ENCODE measurements at regions not wholly inside any gene's neighbourhood (a gene's known extent, or its start where the extent isn't known, plus 50 kb on each side); places are given as distances from the start of the nearest gene placed in this dataset.
"Not testable (repeated sequence)": the region's sequence is repeated elsewhere in the genome, so short reads cannot be mapped to it uniquely, and the experiment has no call there.

DNA sequence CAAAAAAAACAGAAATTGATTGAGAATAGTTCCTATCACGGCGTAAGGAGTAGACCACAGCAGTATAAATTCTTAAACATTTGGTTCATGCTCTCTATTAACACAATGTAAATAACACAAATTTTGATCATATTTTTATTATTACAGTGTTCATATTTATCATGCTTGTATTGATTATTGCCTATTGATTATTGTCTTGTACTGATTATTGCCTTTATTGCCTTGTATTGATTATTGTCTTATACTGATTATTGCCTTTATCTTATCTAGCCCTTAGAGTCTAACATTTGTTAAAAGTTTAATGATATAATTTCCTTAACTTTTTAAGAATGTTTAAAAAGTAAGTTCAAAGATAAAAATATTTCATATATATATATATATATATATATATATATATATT, 460.7 kb downstream of the KCNT2 start:
- H3K9me3 Mint-ChIP-seq, result no peaks in the 10 kb centered on the region
- ATAC-seq (ENCODE audit: low read depth) (no peak), DNase-seq (no peak)
- no peak overlapping the region for H3K4me3 Mint-ChIP-seq
- intact Hi-C loops (cut with micrococcal nuclease), result loop anchor here (5.0 to 10.0 kb wide), 2 partner anchors 157 to 1210 kb away; no protein-coding TSS in a partner anchor
- no peaks in the 10 kb centered on the region for H3K4me1 Mint-ChIP-seq
- H3K36me3 Mint-ChIP-seq (ENCODE audit: low read depth), result no peaks in the 10 kb centered on the region
- CTCF ChIA-PET, result no interaction called here
- TF ChIP-seq, protein P1, sequence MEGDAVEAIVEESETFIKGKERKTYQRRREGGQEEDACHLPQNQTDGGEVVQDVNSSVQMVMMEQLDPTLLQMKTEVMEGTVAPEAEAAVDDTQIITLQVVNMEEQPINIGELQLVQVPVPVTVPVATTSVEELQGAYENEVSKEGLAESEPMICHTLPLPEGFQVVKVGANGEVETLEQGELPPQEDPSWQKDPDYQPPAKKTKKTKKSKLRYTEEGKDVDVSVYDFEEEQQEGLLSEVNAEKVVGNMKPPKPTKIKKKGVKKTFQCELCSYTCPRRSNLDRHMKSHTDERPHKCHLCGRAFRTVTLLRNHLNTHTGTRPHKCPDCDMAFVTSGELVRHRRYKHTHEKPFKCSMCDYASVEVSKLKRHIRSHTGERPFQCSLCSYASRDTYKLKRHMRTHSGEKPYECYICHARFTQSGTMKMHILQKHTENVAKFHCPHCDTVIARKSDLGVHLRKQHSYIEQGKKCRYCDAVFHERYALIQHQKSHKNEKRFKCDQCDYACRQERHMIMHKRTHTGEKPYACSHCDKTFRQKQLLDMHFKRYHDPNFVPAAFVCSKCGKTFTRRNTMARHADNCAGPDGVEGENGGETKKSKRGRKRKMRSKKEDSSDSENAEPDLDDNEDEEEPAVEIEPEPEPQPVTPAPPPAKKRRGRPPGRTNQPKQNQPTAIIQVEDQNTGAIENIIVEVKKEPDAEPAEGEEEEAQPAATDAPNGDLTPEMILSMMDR (IDR thresholded peaks at IDR 0.05), result no peak
- POLR2A ChIA-PET, result no interaction called here
- H3K27me3 Mint-ChIP-seq, result no peaks in the 10 kb centered on the region
- H3K27ac Mint-ChIP-seq, result no peak overlapping the region

DNA sequence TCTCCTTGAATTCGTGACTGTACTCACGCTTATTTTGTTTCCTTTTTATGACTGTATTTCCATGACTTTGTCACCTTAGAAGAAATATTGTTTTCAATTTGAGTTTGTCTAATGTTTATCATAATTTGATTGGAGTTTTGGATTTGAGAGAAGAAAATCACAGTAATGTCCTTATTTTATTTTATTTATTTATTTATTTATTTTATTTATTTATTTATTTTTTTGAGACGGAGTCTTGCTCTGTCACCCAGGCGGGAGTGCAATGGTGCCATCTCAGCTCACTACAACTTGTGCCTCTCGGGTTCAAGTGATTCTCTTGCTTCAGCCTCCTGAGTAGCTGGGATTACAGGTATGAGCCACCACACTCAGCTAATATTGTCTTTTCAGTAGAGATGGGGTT, 463.1 kb downstream of the KCNT2 start:
- H3K4me1 Mint-ChIP-seq; CTCF ChIA-PET; H3K27me3 Mint-ChIP-seq; H3K4me3 Mint-ChIP-seq; H3K27ac Mint-ChIP-seq; H3K9me3 Mint-ChIP-seq; POLR2A ChIA-PET; ATAC-seq (ENCODE audit: low read depth); H3K36me3 Mint-ChIP-seq (ENCODE audit: low read depth); DNase-seq: not testable (repeated sequence)
- intact Hi-C loops (cut with micrococcal nuclease), result loop anchor here (5.0 to 10.0 kb wide), 2 partner anchors 160 to 1212 kb away; no protein-coding TSS in a partner anchor

DNA sequence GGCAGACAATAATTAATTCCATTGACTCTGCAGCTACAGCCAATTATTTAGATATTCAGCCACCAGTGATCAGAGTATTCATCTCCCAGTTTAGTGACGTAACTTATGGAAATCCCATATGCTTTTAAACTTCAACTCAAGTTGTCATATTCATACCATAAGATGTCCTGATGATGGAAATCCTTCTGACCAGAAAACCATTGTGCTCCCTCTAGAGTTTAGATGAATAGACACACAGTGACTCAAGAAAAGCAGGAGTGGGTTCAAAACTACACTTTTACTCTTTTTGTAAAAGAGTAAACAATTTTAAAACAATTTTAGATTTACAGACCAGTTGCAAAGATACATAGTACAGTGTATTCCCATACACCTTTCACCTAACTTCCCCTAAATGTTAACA, 463.7 kb downstream of the KCNT2 start:
- Mint-ChIP-seq H3K27me3 (no peaks in the 10 kb centered on the region), H3K27ac (no peak overlapping the region), H3K4me3 (no peak overlapping the region), H3K4me1 (no peaks in the 10 kb centered on the region), H3K9me3 (no peaks in the 10 kb centered on the region), H3K36me3 (ENCODE audit: low read depth) (no peaks in the 10 kb centered on the region)
- intact Hi-C loops (cut with micrococcal nuclease), result loop anchor here (10.0 kb wide), 1 partner anchor 160 kb away; no protein-coding TSS in a partner anchor
- ChIA-PET CTCF (no interaction called here), POLR2A (no interaction called here)
- TF ChIP-seq, protein P1 (IDR thresholded peaks at IDR 0.05), result no peak
- DNase-seq (no peak), ATAC-seq (ENCODE audit: low read depth) (no peak)

DNA sequence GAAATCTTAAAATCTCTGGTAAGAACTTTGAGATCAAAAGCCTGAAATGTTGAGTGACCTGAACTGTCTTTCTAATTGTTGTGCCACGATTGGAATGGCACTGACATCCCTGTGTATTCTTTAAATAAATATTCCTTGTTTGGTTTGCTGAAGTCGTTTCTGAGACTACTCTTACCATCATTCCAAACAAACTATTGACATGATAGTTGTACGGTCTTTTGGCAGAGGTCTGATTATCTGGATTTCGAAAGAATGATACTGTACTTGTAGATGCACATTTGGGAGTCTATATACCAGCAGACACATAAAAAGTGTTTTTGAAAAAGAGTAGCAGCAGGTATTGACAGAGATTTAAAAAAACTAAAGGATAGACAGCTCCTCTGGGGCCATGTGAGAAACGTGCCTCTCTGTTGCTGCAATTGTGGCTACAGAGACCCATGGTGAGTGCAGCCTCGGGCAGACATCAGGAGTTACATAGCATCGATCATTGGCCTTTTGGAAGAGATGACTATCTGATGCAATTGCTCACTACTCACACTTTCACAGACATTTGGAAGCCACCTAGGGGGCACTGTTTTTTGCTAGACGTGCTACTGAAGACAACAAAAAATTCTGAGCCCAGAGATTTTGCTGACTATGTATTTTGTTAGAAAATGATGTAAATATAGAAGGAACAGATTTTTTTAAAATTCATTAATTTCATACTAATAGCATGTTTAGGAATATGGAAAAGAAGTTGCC, 464.5 kb downstream of the KCNT2 start:
- Mint-ChIP-seq H3K27ac (no peak overlapping the region), H3K9me3 (no peaks in the 10 kb centered on the region), H3K4me3 (no peak overlapping the region), H3K4me1 (no peaks in the 10 kb centered on the region), H3K36me3 (ENCODE audit: low read depth) (no peaks in the 10 kb centered on the region), H3K27me3 (no peaks in the 10 kb centered on the region)
- ChIA-PET CTCF (no interaction called here), POLR2A (no interaction called here)
- intact Hi-C loops (cut with micrococcal nuclease), result loop anchor here (10.0 kb wide), 1 partner anchor 161 kb away; no protein-coding TSS in a partner anchor
- TF ChIP-seq, protein P1 (IDR thresholded peaks at IDR 0.05), result no peak
- DNase-seq (no peak), ATAC-seq (ENCODE audit: low read depth) (no peak)

DNA sequence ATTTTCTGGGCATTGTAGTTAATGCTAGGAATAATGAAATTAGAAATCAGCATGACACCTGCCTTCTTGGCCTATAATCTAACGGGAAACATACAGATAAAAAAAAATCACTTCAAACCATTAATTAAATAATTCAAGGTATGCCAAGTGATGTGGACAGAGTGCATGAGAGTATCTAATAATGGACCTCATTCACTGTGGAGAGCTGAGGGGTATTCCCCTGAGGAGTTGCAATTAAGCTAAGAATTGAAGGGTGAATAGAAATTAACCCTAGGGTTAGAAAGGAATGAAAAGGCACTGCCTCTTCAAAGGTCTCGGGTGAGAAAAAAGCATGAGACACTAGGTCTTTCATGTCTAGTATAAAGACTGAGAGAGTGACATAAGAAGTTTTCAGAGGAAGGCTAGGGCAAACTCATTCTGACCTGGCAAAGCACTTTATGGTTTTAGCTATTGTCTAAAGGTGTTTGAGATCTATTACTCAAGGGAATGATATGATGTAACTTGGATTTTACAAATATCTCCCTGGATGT, 466.1 kb downstream of the KCNT2 start:
- H3K9me3 Mint-ChIP-seq, result no peaks in the 10 kb centered on the region
- POLR2A ChIA-PET, result no interaction called here
- TF ChIP-seq, protein P1 (IDR thresholded peaks at IDR 0.05), result no peak
- CTCF ChIA-PET, result no interaction called here
- ATAC-seq (ENCODE audit: low read depth) (no peak), DNase-seq (no peak)
- H3K36me3 Mint-ChIP-seq (ENCODE audit: low read depth), result no peaks in the 10 kb centered on the region
- H3K27me3 Mint-ChIP-seq, result no peaks in the 10 kb centered on the region
- no peak overlapping the region for H3K27ac Mint-ChIP-seq
- no peak overlapping the region for H3K4me3 Mint-ChIP-seq
- intact Hi-C loops (cut with micrococcal nuclease), result loop anchor here (10.0 kb wide), 1 partner anchor 163 kb away; no protein-coding TSS in a partner anchor
- no peaks in the 10 kb centered on the region for H3K4me1 Mint-ChIP-seq
